NK-92 treated with Interleukin-12 subunit alpha and Interleukin-12 subunit beta, amount 100 ng/mL, for 24 hours (cell line): ENCODE measurements at regions not wholly inside any gene's neighbourhood (a gene's known extent, or its start where the extent isn't known, plus 50 kb on each side); places are given as distances from the start of the nearest gene placed in this dataset.

Experiments
- DNase-seq: peaks from one replicate; lab custom pipeline; 2025; lab: John Stamatoyannopoulos, UW

GRCh38 chr16:9469512-9469911, 378.1 kb downstream of the HAPSTR1 start:
- DNase-seq: peak; percentile 16

DNA sequence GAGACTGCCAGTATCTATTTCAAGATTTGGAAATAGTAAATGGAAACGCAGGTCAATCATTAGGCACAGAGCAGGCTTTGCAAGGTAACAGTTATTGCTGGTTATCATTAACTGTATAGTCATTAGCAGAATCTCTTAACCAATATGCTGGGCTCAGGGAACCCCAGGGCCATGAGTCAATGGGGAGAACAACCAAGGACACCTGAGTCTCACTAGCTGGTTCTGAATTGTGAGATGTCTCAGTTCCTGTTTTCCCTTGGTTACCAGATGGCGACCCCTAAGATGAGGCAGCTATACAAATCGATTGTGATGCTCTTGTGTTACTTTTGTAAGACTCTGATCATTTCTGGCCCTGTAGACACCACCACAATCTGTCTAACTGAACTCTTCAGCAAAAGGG, 385.3 kb downstream of the HAPSTR1 start:
- DNase-seq: no peak

GRCh38 chr16:9479008-9479407, 387.6 kb downstream of the HAPSTR1 start:
- no peak for DNase-seq

DNA sequence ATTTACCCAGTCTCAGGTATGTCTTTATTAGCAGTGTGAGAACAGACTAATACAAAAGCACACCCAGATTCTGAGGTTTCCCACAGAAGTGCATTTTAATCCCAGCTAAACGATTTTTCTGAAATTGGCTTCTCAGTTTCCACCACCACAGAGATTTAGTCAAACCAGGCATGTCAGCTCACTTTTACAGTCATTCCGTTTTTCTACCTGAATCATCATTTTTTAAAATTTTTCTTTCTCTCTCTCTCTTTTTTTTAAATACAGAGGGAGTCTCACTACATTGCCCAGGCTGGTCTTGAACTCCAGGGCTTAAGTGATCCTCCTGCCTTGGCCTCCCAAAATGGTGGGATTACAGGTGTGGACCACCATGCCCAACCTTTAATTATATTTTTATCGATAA, 389.1 kb downstream of the HAPSTR1 start:
- DNase-seq: no peak

DNA sequence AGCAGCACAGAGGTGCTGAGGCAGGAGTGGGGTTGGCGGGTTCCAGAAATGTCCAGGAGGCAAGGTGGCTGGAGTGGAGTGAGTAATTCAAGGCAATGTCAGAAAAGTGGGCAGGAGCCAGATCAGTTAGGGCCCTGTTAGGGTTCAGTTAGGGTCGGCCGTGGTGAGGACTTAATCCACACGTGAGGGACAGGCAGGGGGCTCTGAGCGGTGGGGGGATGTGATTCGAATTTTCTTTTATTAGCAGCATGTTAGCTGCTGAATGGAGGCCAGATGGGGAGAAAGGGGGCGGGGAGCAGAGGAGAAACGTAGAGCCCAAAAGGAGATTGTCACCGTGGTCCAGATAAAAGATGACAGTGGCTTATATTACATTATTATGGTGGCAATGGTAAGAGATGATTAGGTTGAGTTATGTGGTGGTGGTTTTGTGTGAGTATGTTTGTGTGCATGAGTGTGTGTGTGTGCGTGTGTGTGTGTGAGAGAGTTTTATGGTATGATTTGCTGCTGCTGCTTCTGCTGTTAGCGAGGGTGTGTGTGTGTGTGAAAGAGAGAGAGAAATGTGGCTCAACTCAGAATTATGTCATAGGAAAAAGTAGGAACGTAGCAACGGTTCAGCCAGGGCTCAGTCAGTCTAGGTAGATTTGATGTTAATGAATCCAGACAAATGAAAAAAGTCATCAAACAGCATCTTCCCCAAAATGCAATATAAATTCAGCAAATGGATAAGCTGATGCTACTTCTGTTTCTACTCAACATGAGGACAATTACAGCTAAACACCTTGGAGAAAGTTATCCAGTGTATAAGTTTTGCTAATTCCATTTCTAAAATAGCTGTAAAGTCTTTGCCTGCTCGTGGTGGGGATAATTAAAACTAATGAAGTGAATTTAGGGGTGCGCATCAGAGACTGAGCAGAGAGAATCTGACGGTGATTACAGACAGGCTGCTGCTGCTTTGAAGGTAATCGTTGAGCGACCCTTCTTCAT, 390.6 kb downstream of the HAPSTR1 start:
- DNase-seq: no peak

DNA sequence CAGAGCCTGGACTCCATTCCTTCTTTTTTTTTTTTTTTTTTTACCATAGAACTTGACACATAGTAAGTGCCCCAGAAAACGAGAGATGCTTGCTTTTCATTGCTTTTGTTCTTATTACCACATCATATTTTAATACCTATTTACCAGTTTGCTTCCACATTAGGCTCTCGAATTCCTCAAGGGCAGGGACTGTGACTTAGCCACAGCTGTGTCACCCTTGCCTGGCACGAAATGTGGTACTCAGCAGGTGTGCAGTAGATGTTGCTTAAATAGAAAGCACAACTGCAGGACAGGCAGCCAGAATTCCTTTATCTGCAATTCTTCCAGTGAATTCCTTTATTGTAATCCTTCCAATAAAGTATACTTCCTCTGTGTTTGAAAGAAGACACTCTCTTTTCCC, 393.0 kb downstream of the HAPSTR1 start:
- DNase-seq: no peak

DNA sequence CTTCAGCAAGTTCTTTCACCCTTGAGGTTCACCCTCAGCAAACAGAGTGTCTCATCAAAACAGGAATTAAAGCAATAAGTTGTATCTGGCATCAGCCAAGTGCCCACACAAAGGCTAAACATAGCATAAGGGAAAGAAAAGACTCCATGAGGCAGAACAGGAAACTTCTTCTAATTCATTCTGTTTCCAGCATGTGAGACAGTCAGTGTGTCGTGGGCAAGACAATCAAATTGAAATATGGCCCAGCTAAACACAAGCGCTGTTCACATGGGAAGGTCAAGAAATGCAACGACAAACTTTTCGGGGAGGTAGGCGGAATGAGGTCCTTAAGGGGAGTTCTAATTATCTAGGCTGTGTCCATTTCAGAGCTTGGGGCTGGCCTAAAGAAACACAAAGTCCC, 393.4 kb downstream of the HAPSTR1 start:
- no peak for DNase-seq

GRCh38 chr16:9489835-9490467, 398.5 kb downstream of the HAPSTR1 start:
- no peak for DNase-seq

GRCh38 chr16:9495824-9496223, 404.4 kb downstream of the HAPSTR1 start:
- DNase-seq: no peak

DNA sequence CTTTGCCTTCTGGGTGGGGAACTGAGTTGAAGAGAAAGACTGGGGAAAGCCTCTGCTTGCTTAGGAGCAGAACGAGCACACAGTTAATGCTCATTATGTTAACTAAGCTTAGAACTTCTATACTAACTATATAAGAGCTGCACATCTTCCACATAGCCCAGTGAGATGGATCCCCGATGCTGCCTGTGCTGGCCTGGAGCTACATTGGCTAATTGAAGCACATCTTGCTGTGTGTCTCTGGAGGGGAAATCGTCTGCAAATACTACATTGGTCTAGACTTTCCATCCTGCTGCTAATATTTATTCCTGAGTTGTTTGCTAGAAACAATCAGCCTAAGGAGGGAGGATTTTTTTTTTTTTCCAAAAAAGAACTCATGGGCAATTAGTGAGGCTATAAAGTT, 406.3 kb downstream of the HAPSTR1 start:
- no peak for DNase-seq

- DNase-seq: no peak
Observed at GRCh38 chr16:9499941-9500593, 408.6 kb downstream of the HAPSTR1 start.

GRCh38 chr16:9500872-9501271, 409.4 kb downstream of the HAPSTR1 start:
- DNase-seq: no peak

GRCh38 chr16:9503251-9503984, 412.0 kb downstream of the HAPSTR1 start:
- no peak for DNase-seq

GRCh38 chr16:9508328-9508936, 417.0 kb downstream of the HAPSTR1 start:
- no peak for DNase-seq

DNA sequence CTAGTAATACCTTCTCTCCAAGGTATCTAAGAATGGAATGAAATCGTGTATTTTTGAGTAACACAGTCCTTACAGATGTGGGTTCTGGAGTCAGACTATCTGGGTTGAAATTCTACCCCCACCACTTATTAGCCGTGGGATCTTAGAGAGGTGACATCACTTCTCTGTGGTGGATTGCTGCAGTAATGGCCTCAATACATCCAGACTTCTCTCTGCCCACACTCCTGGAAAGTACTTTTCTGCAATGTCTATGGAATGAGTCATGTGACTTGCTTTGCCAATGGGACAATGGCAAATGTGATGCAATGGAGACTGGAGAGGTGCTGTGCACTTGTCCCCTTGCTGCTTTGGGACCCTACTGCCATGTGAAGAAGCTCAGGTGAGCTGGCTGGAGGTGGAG, 418.2 kb downstream of the HAPSTR1 start:
- DNase-seq: no peak

DNA sequence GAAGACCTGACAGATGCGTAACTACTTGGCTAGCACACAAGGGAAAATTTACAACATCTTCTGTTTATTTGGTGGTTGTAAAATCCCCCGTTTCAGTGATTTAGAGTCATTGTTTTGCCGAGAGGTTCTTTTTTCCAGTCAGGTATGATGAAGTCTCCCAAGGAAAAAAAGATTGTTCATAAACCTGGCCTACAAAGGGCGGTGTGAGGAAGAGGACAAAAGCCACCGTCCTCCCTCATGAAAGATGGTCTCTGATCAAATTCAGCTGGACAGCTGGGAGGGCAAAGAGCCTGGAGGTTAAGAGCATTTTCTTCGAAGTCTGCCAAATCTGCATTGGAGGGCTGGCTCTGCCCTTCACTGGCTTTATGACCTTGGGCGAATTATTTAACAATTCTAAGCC, 419.9 kb downstream of the HAPSTR1 start:
- DNase-seq: no peak

GRCh38 chr16:9516444-9516843, 425.0 kb downstream of the HAPSTR1 start:
- no peak for DNase-seq

GRCh38 chr16:9518051-9518450, 426.6 kb downstream of the HAPSTR1 start:
- no peak for DNase-seq

GRCh38 chr16:9518581-9518980, 427.1 kb downstream of the HAPSTR1 start:
- no peak for DNase-seq

DNA sequence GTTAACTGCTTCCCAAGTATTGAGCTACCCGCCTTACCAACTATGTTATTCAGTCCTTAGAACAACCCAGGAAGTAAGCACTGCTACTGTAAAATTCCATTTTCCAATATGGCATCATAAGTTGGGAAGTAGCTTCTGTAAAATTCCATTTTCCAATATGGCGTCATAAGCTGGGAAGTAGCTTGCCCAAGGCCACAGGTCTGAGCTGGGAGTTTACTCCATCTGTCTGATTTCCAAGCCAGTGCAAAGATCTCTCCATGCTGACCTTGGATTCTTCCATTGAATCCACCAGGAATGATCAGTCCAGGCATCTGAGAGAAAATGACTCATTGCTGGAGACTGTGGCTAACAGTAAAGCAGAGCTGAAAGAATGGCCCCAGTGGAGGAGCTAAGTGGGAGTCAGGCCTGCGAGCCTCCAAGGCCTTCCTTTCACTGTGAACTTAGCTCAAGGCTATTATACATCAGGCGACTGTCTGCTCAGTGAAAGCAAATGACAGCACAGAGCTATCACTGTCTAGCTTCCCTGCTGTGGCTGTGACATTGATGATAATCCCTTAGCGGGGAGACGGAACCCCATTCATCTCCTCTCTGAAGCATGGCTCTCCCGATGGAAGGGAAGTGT, 430.4 kb downstream of the HAPSTR1 start:
- DNase-seq: no peak

DNA sequence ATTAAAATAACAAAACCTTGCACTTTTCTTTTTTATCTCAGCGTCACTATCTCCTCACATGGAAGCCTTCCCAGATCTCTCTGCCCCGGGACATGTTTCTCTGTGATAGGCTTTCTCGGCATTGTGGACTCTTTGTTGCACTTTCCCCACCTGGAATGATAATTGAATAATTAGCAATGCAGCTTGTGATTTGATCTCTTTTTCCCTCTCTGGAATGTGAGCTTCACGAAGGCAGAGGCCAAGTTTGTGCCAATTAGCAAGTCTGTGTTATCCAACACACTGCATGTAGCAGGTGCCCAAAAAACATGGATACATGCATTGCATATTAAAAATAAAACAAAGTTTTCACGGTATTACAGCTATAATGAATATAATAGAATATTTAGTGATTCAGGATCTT, 431.2 kb downstream of the HAPSTR1 start:
- no peak for DNase-seq
